Subcutaneous abdominal adipose tissue (tissue), 5 donors: ENCODE measurements at regions not wholly inside any gene's neighbourhood (a gene's known extent, or its start where the extent isn't known, plus 50 kb on each side); places are given as distances from the start of the nearest gene placed in this dataset.

Source experiments
- H3K27ac ChIP-seq: one replicate; pipeline ENCODE4 v1.7.0; 2013; ENCODE audit warnings: low read depth, mild to moderate bottlenecking, inconsistent platforms, low read length, moderate library complexity
- H3K27me3 ChIP-seq, 5 donors: one replicate each; pipeline ENCODE4 v1.7.0; 2013; ENCODE audit warnings: low read length in 5 of 5, inconsistent platforms in 1 of 5; ENCODE audit not compliant: control insufficient read depth in 5 of 5, insufficient read depth in 4 of 5
- H3K36me3 ChIP-seq, 5 donors: one replicate each; pipeline ENCODE4 v1.7.0; 2013; ENCODE audit warnings: low read length in 5 of 5; ENCODE audit not compliant: control insufficient read depth in 5 of 5, insufficient read depth in 5 of 5
- H3K4me1 ChIP-seq, 5 donors: one replicate each; pipeline ENCODE4 v1.7.0; 2013; ENCODE audit warnings: low read length in 5 of 5, mild to moderate bottlenecking in 3 of 5, moderate library complexity in 1 of 5; ENCODE audit not compliant: control insufficient read depth in 5 of 5, insufficient read depth in 5 of 5
- H3K4me3 ChIP-seq, 5 donors: one replicate each; pipeline ENCODE4 v1.7.0; 2013; ENCODE audit warnings: low read length in 5 of 5, low read depth in 1 of 5
- H3K9ac ChIP-seq, 5 donors: one replicate each; pipeline ENCODE4 v1.7.0; 2013; ENCODE audit warnings: low read length in 5 of 5, mild to moderate bottlenecking in 4 of 5, moderate library complexity in 3 of 5
- H3K9me3 ChIP-seq, 5 donors: one replicate each; pipeline ENCODE4 v1.7.0; 2013; ENCODE audit warnings: low read length in 5 of 5; ENCODE audit not compliant: control insufficient read depth in 5 of 5
- donor health status: healthy.
- donor health status: healthy.
- donor health status: healthy.
- donor health status: healthy.
- donor health status: healthy.

DNA sequence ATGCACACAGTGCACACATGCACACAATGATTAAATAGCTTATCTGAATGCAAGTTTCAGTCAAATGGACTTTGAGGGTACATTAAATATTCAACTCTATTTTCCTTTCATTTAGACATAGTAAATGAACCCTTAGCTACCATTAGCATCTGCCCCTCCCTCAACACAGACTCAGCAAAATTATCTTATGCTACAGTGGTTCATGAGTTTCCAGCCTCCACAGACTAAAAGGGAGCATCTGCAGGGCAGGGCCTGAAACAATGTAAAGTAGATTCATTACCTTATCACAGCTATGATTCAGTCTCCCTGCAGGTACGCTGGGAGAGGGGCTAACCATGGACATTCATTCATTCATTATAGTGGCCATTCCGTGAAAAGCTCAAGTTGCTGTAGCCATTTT, 329.1 kb downstream of the VGLL3 start:
- no peak overlapping the region for H3K27ac ChIP-seq
- H3K9ac ChIP-seq: no peak overlapping the region

DNA sequence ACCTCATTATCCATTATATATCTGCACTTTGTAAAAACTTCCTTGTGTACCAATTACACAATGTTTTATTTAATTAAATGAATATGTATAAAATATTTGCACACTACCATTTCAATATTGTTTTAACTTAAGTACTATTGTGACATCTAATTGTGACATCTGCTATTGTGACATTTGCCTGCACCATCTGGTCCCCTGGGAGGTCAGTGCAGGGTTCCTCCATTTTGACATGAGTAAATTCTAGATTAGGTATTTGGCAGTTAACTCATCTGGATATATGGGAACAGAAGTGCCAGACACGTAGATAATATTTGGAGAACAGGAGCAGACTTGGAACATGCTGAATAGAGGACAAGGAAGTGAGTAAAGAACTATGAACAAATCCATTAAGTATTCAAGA, 332.1 kb downstream of the VGLL3 start:
- Histone ChIP-seq H3K27ac (no peak overlapping the region), H3K27me3 (no peaks in the 10 kb centered on the region), H3K9me3 (no peaks in the 10 kb centered on the region), H3K9ac (no peak overlapping the region), H3K4me3 (no peak overlapping the region), H3K4me1 (no peaks in the 10 kb centered on the region), H3K36me3 (no peaks in the 10 kb centered on the region)

More for the DNA sequence above, 329.1 kb downstream of the VGLL3 start:
- no peaks in the 10 kb centered on the region for H3K27me3 ChIP-seq
- H3K36me3 ChIP-seq: no peaks in the 10 kb centered on the region
- H3K4me3 ChIP-seq: no peak overlapping the region
- H3K9me3 ChIP-seq: no peaks in the 10 kb centered on the region
- no peaks in the 10 kb centered on the region for H3K4me1 ChIP-seq

DNA sequence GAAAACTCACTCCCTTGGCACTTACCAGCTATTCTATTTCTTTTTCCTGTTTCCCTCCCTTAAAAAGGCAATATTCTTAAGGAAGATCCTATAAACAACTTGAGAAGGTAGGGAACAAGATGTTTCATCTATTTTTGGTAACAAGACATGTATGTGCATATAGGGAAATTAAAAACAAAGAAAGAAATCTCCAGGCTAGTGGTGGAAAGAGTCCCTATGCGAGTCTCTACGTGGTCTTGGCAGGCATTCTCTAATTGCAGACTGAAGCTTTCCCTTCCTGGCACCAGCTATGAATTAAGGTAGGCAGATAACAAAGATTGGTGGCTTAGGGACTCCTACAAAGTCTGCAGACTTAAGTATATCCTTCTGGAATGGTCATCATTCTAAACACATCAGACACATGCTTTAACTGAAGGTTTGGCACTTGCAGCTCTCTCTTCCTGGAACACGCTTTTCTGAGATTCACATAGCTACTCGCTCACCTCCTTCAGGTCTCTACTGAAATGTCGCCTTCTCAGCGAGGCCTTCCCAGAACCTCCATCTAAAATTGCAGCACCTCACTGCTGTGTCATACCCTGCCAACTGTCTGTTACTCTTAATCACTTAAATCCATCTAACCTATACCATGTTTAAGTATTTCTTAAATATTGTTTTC, 336.0 kb downstream of the VGLL3 start:
- Histone ChIP-seq H3K9ac (no peak overlapping the region), H3K4me3 (no peak overlapping the region), H3K27ac (no peak overlapping the region), H3K4me1 (no peaks in the 10 kb centered on the region), H3K27me3 (no peaks in the 10 kb centered on the region), H3K9me3 (no peaks in the 10 kb centered on the region), H3K36me3 (no peaks in the 10 kb centered on the region)

- no peaks in the 10 kb centered on the region for H3K36me3 ChIP-seq
- no peaks in the 10 kb centered on the region for H3K4me1 ChIP-seq
- no peak overlapping the region for H3K9ac ChIP-seq
- no peak overlapping the region for H3K4me3 ChIP-seq
- H3K27me3 ChIP-seq: no peaks in the 10 kb centered on the region
- no peaks in the 10 kb centered on the region for H3K9me3 ChIP-seq
- no peak overlapping the region for H3K27ac ChIP-seq
Measured at GRCh38 chr3:86653661-86654205, 337.2 kb downstream of the VGLL3 start.

GRCh38 chr3:86648087-86648486, 342.9 kb downstream of the VGLL3 start:
- no peaks in the 10 kb centered on the region for H3K9me3 ChIP-seq
- H3K4me3 ChIP-seq: no peak overlapping the region
- H3K4me1 ChIP-seq: no peaks in the 10 kb centered on the region
- no peaks in the 10 kb centered on the region for H3K36me3 ChIP-seq
- no peaks in the 10 kb centered on the region for H3K27me3 ChIP-seq
- no peak overlapping the region for H3K27ac ChIP-seq
- no peak overlapping the region for H3K9ac ChIP-seq

- Histone ChIP-seq H3K27ac (no peak overlapping the region), H3K27me3 (no peaks in the 10 kb centered on the region), H3K9me3 (no peaks in the 10 kb centered on the region), H3K36me3 (no peaks in the 10 kb centered on the region), H3K4me3 (no peak overlapping the region), H3K4me1 (no peaks in the 10 kb centered on the region), H3K9ac (no peak overlapping the region)
Measured at GRCh38 chr3:86645756-86646155, 345.2 kb downstream of the VGLL3 start.

GRCh38 chr3:86634361-86634760, 356.6 kb downstream of the VGLL3 start:
- Histone ChIP-seq H3K36me3 (no peaks in the 10 kb centered on the region), H3K9ac (no peak overlapping the region), H3K27me3 (no peaks in the 10 kb centered on the region), H3K27ac (no peak overlapping the region), H3K4me3 (no peak overlapping the region), H3K4me1 (no peaks in the 10 kb centered on the region), H3K9me3 (no peaks in the 10 kb centered on the region)

GRCh38 chr3:86629511-86629910, 361.4 kb downstream of the VGLL3 start:
- Histone ChIP-seq H3K27ac (no peak overlapping the region), H3K4me1 (no peaks in the 10 kb centered on the region), H3K9me3 (no peaks in the 10 kb centered on the region), H3K36me3 (no peaks in the 10 kb centered on the region), H3K4me3 (no peak overlapping the region), H3K27me3 (no peaks in the 10 kb centered on the region), H3K9ac (no peak overlapping the region)

GRCh38 chr3:86624192-86624591, 366.8 kb downstream of the VGLL3 start:
- Histone ChIP-seq H3K27ac (no peak overlapping the region), H3K36me3 (no peaks in the 10 kb centered on the region), H3K9ac (no peak overlapping the region), H3K9me3 (no peaks in the 10 kb centered on the region), H3K27me3 (no peaks in the 10 kb centered on the region), H3K4me1 (no peaks in the 10 kb centered on the region), H3K4me3 (no peak overlapping the region)

- no peak overlapping the region for H3K4me3 ChIP-seq
- no peaks in the 10 kb centered on the region for H3K27me3 ChIP-seq
- peaks cover 4 to 22% (median 11%) of the 10 kb centered on the region in 5 donors for H3K9me3 ChIP-seq
- no peak overlapping the region for H3K9ac ChIP-seq
- H3K36me3 ChIP-seq: no peaks in the 10 kb centered on the region
- H3K27ac ChIP-seq: no peak overlapping the region
- H3K4me1 ChIP-seq: no peaks in the 10 kb centered on the region
Measured at GRCh38 chr3:86618706-86619105, 372.2 kb downstream of the VGLL3 start.
